H1 (cell line): ENCODE measurements at regions not wholly inside any gene's neighbourhood (a gene's known extent, or its start where the extent isn't known, plus 50 kb on each side); places are given as distances from the start of the nearest gene placed in this dataset.

Experiments
- CTCF ChIA-PET: fragments of 300-600 bp; sonication (Branson Sonifier 250); formaldehyde crosslinking; loops from one replicate; lab custom pipeline; 2021; ENCODE audit not compliant: partially characterized antibody; lab: Charles Lee
- POLR2A ChIA-PET: fragments of 300-600 bp; sonication (Branson Sonifier 250); formaldehyde crosslinking; loops from one replicate; lab custom pipeline; 2021; ENCODE audit warnings: inconsistent platforms; ENCODE audit not compliant: partially characterized antibody; lab: Charles Lee
- DNase-seq, 2 experiments: peaks; one replicate each; pipeline versions ENCODE4 v3.0.0 to v3.0.0-alpha.2; 2010 to 2022; ENCODE audit warnings: low spot score in 2 of 2, low read depth in 1 of 2, mixed read lengths in 1 of 2
- FAIRE-seq: peaks from 2 replicates; lab custom pipeline; 2011; peaks lifted over from hg19 to GRCh38; lab: Jason Lieb, UNC
- H2AFZ ChIP-seq: 2 replicates; pipeline ENCODE4 v1.8.1; 2012; ENCODE audit warnings: low read length, inconsistent platforms
- H2AK5ac ChIP-seq: 2 replicates; pipeline ENCODE4 v1.6.1; 2013; ENCODE audit warnings: low read depth, low read length
- H2BK120ac ChIP-seq: replicated peaks from 2 replicates; pipeline ENCODE3; 2013; ENCODE audit warnings: low read depth, low read length, inconsistent platforms
- H2BK12ac ChIP-seq: 2 replicates; pipeline ENCODE4 v1.6.1; 2013; ENCODE audit warnings: low read depth, low read length
- H2BK15ac ChIP-seq: 2 replicates; pipeline ENCODE4 v1.6.1; 2013; ENCODE audit warnings: low read length
- H2BK20ac ChIP-seq: 2 replicates; pipeline ENCODE4 v1.6.1; 2013; ENCODE audit warnings: low read length
- H2BK5ac ChIP-seq: 2 replicates; pipeline ENCODE4 v1.6.1; 2013; ENCODE audit warnings: low read depth, low read length
- H3K14ac ChIP-seq: 2 replicates; pipeline ENCODE4 v1.6.1; 2013; ENCODE audit warnings: inconsistent platforms; ENCODE audit not compliant: insufficient read length
- H3K18ac ChIP-seq: 2 replicates; pipeline ENCODE4 v1.6.1; 2013; ENCODE audit warnings: low read length; ENCODE audit errors: extremely low read depth
- H3K23ac ChIP-seq: 2 replicates; pipeline ENCODE4 v1.6.1; 2013; ENCODE audit warnings: inconsistent platforms; ENCODE audit not compliant: insufficient read length
- H3K23me2 ChIP-seq: 2 replicates; pipeline ENCODE4 v1.6.1; 2013; ENCODE audit warnings: low read depth, low read length
- H3K27ac ChIP-seq: 2 replicates; pipeline ENCODE4 v1.6.1; 2011; ENCODE audit warnings: low read depth, low read length, inconsistent platforms
- H3K27me3 ChIP-seq, 4 experiments: replicated peaks in 1 of 4; 1 replicate in 1 of 4; 2 replicates in 3 of 4; pipeline versions ENCODE4 v1.6.1 to v1.8.1; 2011 to 2013; ENCODE audit warnings: low read length in 3 of 4, mild to moderate bottlenecking in 3 of 4, inconsistent platforms in 2 of 4, mixed read lengths in 2 of 4, moderate library complexity in 1 of 4; ENCODE audit not compliant: control insufficient read depth in 3 of 4, insufficient read depth in 3 of 4; ENCODE audit errors: extremely low read depth in 1 of 4
- H3K36me3 ChIP-seq, 4 experiments: 2 replicates each; pipeline versions ENCODE4 v1.6.1 to v1.8.1; 2011 to 2013; ENCODE audit warnings: mild to moderate bottlenecking in 4 of 4, low read length in 3 of 4, moderate library complexity in 2 of 4, control low read depth in 1 of 4, inconsistent platforms in 1 of 4; ENCODE audit not compliant: insufficient read depth in 4 of 4, control insufficient read depth in 2 of 4
- H3K4ac ChIP-seq: replicated peaks from 2 replicates; pipeline ENCODE3; 2013; ENCODE audit warnings: low read length, low read depth, mixed read lengths, inconsistent platforms; ENCODE audit not compliant: insufficient read length
- H3K4me1 ChIP-seq, 4 experiments: replicated peaks in 1 of 4; 1 replicate in 1 of 4; 2 replicates in 3 of 4; pipeline versions ENCODE4 v1.6.1 to v1.8.1; 2011 to 2013; ENCODE audit warnings: low read length in 3 of 4, inconsistent platforms in 2 of 4, mixed read lengths in 1 of 4; ENCODE audit not compliant: insufficient read depth in 4 of 4, control insufficient read depth in 3 of 4
- H3K4me2 ChIP-seq, 2 experiments: 2 replicates each; pipeline versions ENCODE4 v1.6.1 to v1.8.1; 2011 to 2013; ENCODE audit warnings: low read depth in 2 of 2, low read length in 2 of 2, control low read depth in 1 of 2, inconsistent platforms in 1 of 2, mild to moderate bottlenecking in 1 of 2; ENCODE audit not compliant: insufficient read depth in 1 of 2
- H3K4me3 ChIP-seq, 4 experiments: fragments of 200-600, 300-600 bp in 1 of 4; sonication (generic), shearing (Covaris generic), sonication (Bioruptor Twin) in 1 of 4; 2 replicates each; pipeline versions ENCODE4 v1.5.1 to v1.8.1; 2011 to 2016; ENCODE audit warnings: low read length in 4 of 4, low read depth in 3 of 4, control low read depth in 2 of 4, inconsistent platforms in 2 of 4, mild to moderate bottlenecking in 2 of 4, mixed read lengths in 1 of 4, moderate library complexity in 1 of 4; ENCODE audit not compliant: insufficient read depth in 2 of 4; ENCODE audit errors: extremely low read depth in 1 of 4
- H3K56ac ChIP-seq: replicated peaks from 2 replicates; pipeline ENCODE3; 2013; ENCODE audit warnings: low read depth, mild to moderate bottlenecking, mixed read lengths, low read length, inconsistent platforms; ENCODE audit not compliant: insufficient read length
- H3K79me1 ChIP-seq: 2 replicates; pipeline ENCODE4 v1.6.1; 2013; ENCODE audit warnings: low read depth, low read length, control low read depth
- H3K79me2 ChIP-seq, 2 experiments: 2 replicates each; pipeline versions ENCODE4 v1.6.1 to v1.8.1; 2012 to 2013; ENCODE audit warnings: low read length in 2 of 2, mild to moderate bottlenecking in 2 of 2, inconsistent platforms in 1 of 2; ENCODE audit not compliant: insufficient read depth in 2 of 2, control insufficient read depth in 1 of 2
- H3K9ac ChIP-seq, 4 experiments: replicated peaks in 1 of 4; 1 replicate in 1 of 4; 2 replicates in 3 of 4; pipeline versions ENCODE4 v1.6.1 to v1.8.1; 2011 to 2013; ENCODE audit warnings: low read depth in 3 of 4, low read length in 3 of 4, control low read depth in 2 of 4, mild to moderate bottlenecking in 2 of 4, moderate library complexity in 2 of 4, inconsistent platforms in 1 of 4; ENCODE audit errors: extremely low read depth in 1 of 4
- H3K9me3 ChIP-seq, 2 experiments: 2 replicates each; pipeline versions ENCODE4 v1.6.1 to v1.8.1; 2012 to 2013; ENCODE audit warnings: mild to moderate bottlenecking in 2 of 2, moderate library complexity in 2 of 2, control low read depth in 1 of 2, inconsistent platforms in 1 of 2, low read depth in 1 of 2, low read length in 1 of 2, mixed read lengths in 1 of 2; ENCODE audit not compliant: insufficient read depth in 2 of 2
- H4K20me1 ChIP-seq, 2 experiments: replicated peaks in 1 of 2; 2 replicates each; pipeline versions ENCODE3 to v1.8.1; 2011 to 2013; ENCODE audit warnings: inconsistent platforms in 2 of 2, low read length in 2 of 2, mild to moderate bottlenecking in 1 of 2; ENCODE audit not compliant: insufficient read depth in 2 of 2, control insufficient read depth in 1 of 2
- H4K5ac ChIP-seq: 2 replicates; pipeline ENCODE4 v1.6.1; 2013; ENCODE audit warnings: low read length, low read depth, mixed read lengths, inconsistent platforms; ENCODE audit not compliant: insufficient read length
- H4K8ac ChIP-seq: 2 replicates; pipeline ENCODE4 v1.8.0; 2013; ENCODE audit warnings: mild to moderate bottlenecking, moderate library complexity, low read length, inconsistent platforms; ENCODE audit not compliant: insufficient read depth; ENCODE audit errors: extremely low read depth
- H4K91ac ChIP-seq: replicated peaks from 2 replicates; pipeline ENCODE3; 2013; ENCODE audit warnings: low read length, mixed read lengths, inconsistent platforms; ENCODE audit not compliant: insufficient read length
- NANOG ChIP-seq: IDR thresholded peaks from 2 replicates; pipeline ENCODE4 v1.6.1; 2011; ENCODE audit warnings: low read length, low read depth, mild to moderate bottlenecking, inconsistent platforms; ENCODE audit not compliant: insufficient read depth, poor library complexity, severe bottlenecking
- WGBS, 2 experiments: shearing (Covaris generic) in 1 of 2; methylation state at CpG; one replicate each; pipeline versions ENCODE4 v1.1.6 to v1.1.7; 2013 to 2015; ENCODE audit warnings: low lambda C conversion rate in 2 of 2, mixed read lengths in 2 of 2, inconsistent platforms in 1 of 2, low coverage in 1 of 2, missing lambda C conversion rate in 1 of 2; ENCODE audit not compliant: insufficient replicate concordance in 2 of 2, insufficient coverage in 1 of 2, insufficient read length in 1 of 2; ENCODE audit errors: extremely low coverage in 1 of 2, missing lambda C conversion rate in 1 of 2; 5-methylcytosine and 5-hydroxymethylcytosine counted together

- Histone ChIP-seq H2AK5ac (no peak overlapping the region), H2BK5ac (no peak overlapping the region)
- TF ChIP-seq NANOG, result no peak
- TF ChIP-seq, all 59 proteins: peak for 0
- H3K56ac ChIP-seq, result no peak overlapping the region
- H4K91ac ChIP-seq, result no peak overlapping the region
- H2BK20ac ChIP-seq, result no peak overlapping the region
- H3K79me2 ChIP-seq, result no peaks in the 10 kb centered on the region
- H3K23me2 ChIP-seq, result no peaks in the 10 kb centered on the region
- H3K18ac ChIP-seq, result no peak overlapping the region
- no peak overlapping the region for H3K9ac ChIP-seq
- H3K27ac ChIP-seq, result no peak overlapping the region
- no peak overlapping the region for H2BK15ac ChIP-seq
- no peaks in the 10 kb centered on the region for H3K27me3 ChIP-seq
- DNase-seq (no peak), FAIRE-seq (no peak)
- no peak overlapping the region for H3K4me2 ChIP-seq
- 83% methylated on average over 2 of the region's 2 CpGs; no CpG with 5 or more reads in 1 of the 2 experiments for WGBS, 2 experiments
- CTCF ChIA-PET, result interaction anchor here (1.3 kb wide), 1 partner anchor 9 kb away, joined by 3 read pairs; no protein-coding TSS in a partner anchor
- no peaks in the 10 kb centered on the region for H3K79me1 ChIP-seq
- H2BK120ac ChIP-seq, result no peak overlapping the region
- no peak overlapping the region for H4K5ac ChIP-seq
- no peaks in the 10 kb centered on the region; a peak in 1 of 7 replicates for H3K4me1 ChIP-seq
- H2AFZ ChIP-seq, result no peak overlapping the region
- peak overlapping the region; percentile 51; the same call in 1 of the 2 replicates for H2BK12ac ChIP-seq
- H3K36me3 ChIP-seq, result no peaks in the 10 kb centered on the region
- POLR2A ChIA-PET, result no interaction called here
- no peaks in the 10 kb centered on the region for H4K20me1 ChIP-seq
- H3K14ac ChIP-seq, result no peak overlapping the region
- no peaks in the 10 kb centered on the region; a peak in 1 of 4 replicates for H3K9me3 ChIP-seq
- H4K8ac ChIP-seq, result no peak overlapping the region
- no peak overlapping the region for H3K4ac ChIP-seq
- H3K23ac ChIP-seq, result no peak overlapping the region
- H3K4me3 ChIP-seq, result no peak overlapping the region
These were observed 297.6 kb downstream of the TTLL7 start for GRCh38 chr1:83701355-83701754.
